GM06990 (cell line): ENCODE measurements at regions not wholly inside any gene's neighbourhood (a gene's known extent, or its start where the extent isn't known, plus 50 kb on each side); places are given as distances from the start of the nearest gene placed in this dataset.

ENCODE experiments used
- DNase-seq: peaks from one replicate; pipeline ENCODE4 v3.0.0-alpha.2; 2011; ENCODE audit not compliant: insufficient read length; ENCODE audit errors: extremely low read depth
- H3K27me3 ChIP-seq: replicated peaks from 2 replicates; pipeline ENCODE4 v1.6.0; 2011; ENCODE audit warnings: low read length; ENCODE audit not compliant: control insufficient read depth, insufficient read depth
- H3K36me3 ChIP-seq: 2 replicates; pipeline ENCODE4 v1.5.1; 2011; ENCODE audit warnings: low read length; ENCODE audit not compliant: control insufficient read depth, insufficient read depth
- H3K4me3 ChIP-seq: replicated peaks from 2 replicates; pipeline ENCODE4 v1.5.1; 2011; ENCODE audit warnings: low read depth, mild to moderate bottlenecking, control low read depth, low read length
- CTCF ChIP-seq: IDR thresholded peaks from 2 replicates; pipeline ENCODE4 v1.5.1; 2011; ENCODE audit warnings: low read length, control low read depth, mild to moderate bottlenecking, inconsistent platforms; ENCODE audit not compliant: insufficient read depth, poor library complexity, severe bottlenecking

- Histone ChIP-seq H3K36me3 (no peaks in the 10 kb centered on the region), H3K4me3 (no peak overlapping the region), H3K27me3 (no peaks in the 10 kb centered on the region)
- no peak for DNase-seq
- TF ChIP-seq CTCF, result no peak
Measured at GRCh38 chr2:192813341-192813740, 618.6 kb upstream of the TMEFF2 start.

- no peak for TF ChIP-seq CTCF
- DNase-seq, result no peak
- H3K36me3 ChIP-seq, result no peaks in the 10 kb centered on the region
Measured at GRCh38 chr2:192809173-192809572, 614.4 kb upstream of the TMEFF2 start.

GRCh38 chr2:192783643-192784042 is 588.9 kb upstream of the TMEFF2 start:
- DNase-seq, result no peak
- H3K4me3 ChIP-seq, result no peak overlapping the region
- no peak for TF ChIP-seq CTCF
- H3K36me3 ChIP-seq, result no peaks in the 10 kb centered on the region
- H3K27me3 ChIP-seq, result no peaks in the 10 kb centered on the region

More at GRCh38 chr2:192809173-192809572, 614.4 kb upstream of the TMEFF2 start:
- no peak overlapping the region for H3K4me3 ChIP-seq
- no peaks in the 10 kb centered on the region for H3K27me3 ChIP-seq

- H3K36me3 ChIP-seq, result no peaks in the 10 kb centered on the region
- no peaks in the 10 kb centered on the region for H3K27me3 ChIP-seq
- H3K4me3 ChIP-seq, result no peak overlapping the region
- no peak for DNase-seq
- TF ChIP-seq CTCF, result no peak
Measured at GRCh38 chr2:192775459-192776262, 580.9 kb upstream of the TMEFF2 start.

- TF ChIP-seq CTCF, result no peak
- Histone ChIP-seq H3K27me3 (no peaks in the 10 kb centered on the region), H3K4me3 (no peak overlapping the region), H3K36me3 (no peaks in the 10 kb centered on the region)
- no peak for DNase-seq
Measured at GRCh38 chr2:192775011-192775410, 580.3 kb upstream of the TMEFF2 start.

GRCh38 chr2:192773044-192773443 is 578.3 kb upstream of the TMEFF2 start:
- DNase-seq, result no peak
- TF ChIP-seq CTCF, result no peak
- no peak overlapping the region for H3K4me3 ChIP-seq
- no peaks in the 10 kb centered on the region for H3K36me3 ChIP-seq
- no peaks in the 10 kb centered on the region for H3K27me3 ChIP-seq
